Coronary artery (tissue), 2 donors: ENCODE measurements at regions not wholly inside any gene's neighbourhood (a gene's known extent, or its start where the extent isn't known, plus 50 kb on each side); places are given as distances from the start of the nearest gene placed in this dataset.
A peak's percentile ranks its signal among the peaks of the same experiment; 100 is the strongest.

Source experiments
- DNase-seq: peaks from one replicate; pipeline ENCODE4 v3.0.0-alpha.2; 2017; ENCODE audit warnings: low spot score
- H3K27ac ChIP-seq, 2 donors: fragments of 200-600 bp; sonication (generic); one replicate each; pipeline ENCODE4 v1.5.1; 2016 to 2019
- H3K4me3 ChIP-seq: fragments of 200-600 bp; sonication (generic); 2 replicates; pipeline ENCODE4 v1.5.1; 2016; ENCODE audit warnings: mild to moderate bottlenecking, moderate library complexity
- CTCF ChIP-seq: fragments of 200-600 bp; sonication (generic); IDR thresholded peaks from one replicate; pipeline ENCODE4 v1.5.1; 2019; ENCODE audit warnings: antibody characterized with exemption

- no peak for TF ChIP-seq CTCF
- DNase-seq = no peak
- H3K4me3 ChIP-seq = no peak overlapping the region
- peak overlapping the region; percentile 6 to 56 for H3K27ac ChIP-seq
These were observed 100.7 kb upstream of the PDE4B start for GRCh38 chr1:65691972-65692371.

GRCh38 chr1:65694126-65694525, 98.6 kb upstream of the PDE4B start:
- H3K27ac ChIP-seq = no peak overlapping the region

GRCh38 chr1:65694933-65695332, 97.8 kb upstream of the PDE4B start:
- no peak for TF ChIP-seq CTCF
- DNase-seq = no peak
- H3K4me3 ChIP-seq = no peak overlapping the region
- H3K27ac ChIP-seq = no peak overlapping the region

More at GRCh38 chr1:65694126-65694525, 98.6 kb upstream of the PDE4B start:
- no peak overlapping the region for H3K4me3 ChIP-seq
- no peak for DNase-seq
- no peak for TF ChIP-seq CTCF

GRCh38 chr1:65698590-65698989, 94.1 kb upstream of the PDE4B start:
- H3K27ac ChIP-seq = no peak overlapping the region
- H3K4me3 ChIP-seq = no peak overlapping the region
- DNase-seq = no peak
- no peak for TF ChIP-seq CTCF

GRCh38 chr1:65703853-65704252, 88.8 kb upstream of the PDE4B start:
- no peak for DNase-seq
- Histone ChIP-seq H3K4me3 (no peak overlapping the region), H3K27ac (no peak overlapping the region)
- TF ChIP-seq CTCF = no peak

- TF ChIP-seq CTCF = no peak
- Histone ChIP-seq H3K27ac (no peak overlapping the region), H3K4me3 (no peak overlapping the region)
- DNase-seq = no peak
These were observed 88.4 kb upstream of the PDE4B start for GRCh38 chr1:65704318-65704717.

GRCh38 chr1:65717815-65718454, 74.8 kb upstream of the PDE4B start:
- DNase-seq = no peak
- Histone ChIP-seq H3K27ac (no peak overlapping the region), H3K4me3 (no peak overlapping the region)
- TF ChIP-seq CTCF = no peak
